Smooth muscle cell (in vitro differentiated cells): ENCODE measurements at regions not wholly inside any gene's neighbourhood (a gene's known extent, or its start where the extent isn't known, plus 50 kb on each side); places are given as distances from the start of the nearest gene placed in this dataset.
"Not testable (repeated sequence)": the region's sequence is repeated elsewhere in the genome, so short reads cannot be mapped to it uniquely, and the experiment has no call there.

Source experiments
- DNase-seq: peaks from one replicate; lab custom pipeline; 2025; ENCODE audit not compliant: unreplicated experiment; lab: John Stamatoyannopoulos, UW
- H2AFZ ChIP-seq: fragments of 200-600 bp; sonication (generic); 2 replicates; pipeline ENCODE4 v1.6.0; 2016; ENCODE audit warnings: antibody characterized with exemption, low read depth, mild to moderate bottlenecking
- H3F3A ChIP-seq: fragments of 200-600 bp; sonication (generic); 2 replicates; pipeline ENCODE4 v1.6.0; 2017; ENCODE audit warnings: antibody characterized with exemption, low read depth
- H3K27ac ChIP-seq: fragments of 200-600 bp; sonication (generic); 2 replicates; pipeline ENCODE4 v1.5.1; 2016; ENCODE audit warnings: low read depth, mild to moderate bottlenecking
- H3K27me3 ChIP-seq: fragments of 200-600 bp; sonication (generic); 2 replicates; pipeline ENCODE4 v1.6.1; 2016; ENCODE audit warnings: low read depth, mild to moderate bottlenecking
- H3K36me3 ChIP-seq: fragments of 200-600 bp; sonication (generic); 2 replicates; pipeline ENCODE4 v1.5.1; 2016; ENCODE audit warnings: low read depth
- H3K4me1 ChIP-seq: fragments of 200-600 bp; sonication (generic); 2 replicates; pipeline ENCODE4 v1.5.1; 2016; ENCODE audit warnings: low read depth
- H3K4me2 ChIP-seq: fragments of 200-600 bp; sonication (generic); 2 replicates; pipeline ENCODE4 v1.6.0; 2016; ENCODE audit warnings: mild to moderate bottlenecking
- H3K4me3 ChIP-seq: fragments of 200-600 bp; sonication (generic); 2 replicates; pipeline ENCODE4 v1.5.1; 2016; ENCODE audit warnings: mild to moderate bottlenecking
- H3K79me2 ChIP-seq: fragments of 200-600 bp; sonication (generic); 2 replicates; pipeline ENCODE4 v1.6.0; 2016; ENCODE audit warnings: low read depth, mild to moderate bottlenecking
- H3K9ac ChIP-seq: fragments of 200-600 bp; sonication (generic); 2 replicates; pipeline ENCODE4 v1.6.0; 2016; ENCODE audit warnings: low read depth
- H3K9me3 ChIP-seq: fragments of 200-600 bp; sonication (generic); replicated peaks from 2 replicates; pipeline ENCODE4 v1.5.1; 2016; ENCODE audit warnings: low read depth
- H4K20me1 ChIP-seq: fragments of 200-600 bp; sonication (generic); 2 replicates; pipeline ENCODE4 v1.6.0; 2016; ENCODE audit warnings: low read depth
- CTCF ChIP-seq: fragments of 200-600 bp; sonication (generic); IDR thresholded peaks from 2 replicates; pipeline ENCODE4 v1.5.1; 2017; ENCODE audit warnings: borderline replicate concordance, mild to moderate bottlenecking, antibody characterized with exemption; ENCODE audit not compliant: insufficient read depth, poor library complexity, severe bottlenecking
- WGBS: methylation state at CpG from one replicate; pipeline ENCODE4 v1.1.7; 2016; ENCODE audit warnings: low lambda C conversion rate; 5-methylcytosine and 5-hydroxymethylcytosine counted together

- no peak overlapping the region for H3K9ac ChIP-seq
- H3K4me3 ChIP-seq, result no peak overlapping the region
- H3K4me1 ChIP-seq, result no peaks in the 10 kb centered on the region
- H3K4me2 ChIP-seq, result no peak overlapping the region
- H3K9me3 ChIP-seq, result no peaks in the 10 kb centered on the region
- no peak overlapping the region for H2AFZ ChIP-seq
- 84% methylated on average over 11 of the region's 11 CpGs for WGBS
- H3F3A ChIP-seq, result no peaks in the 10 kb centered on the region
- no peaks in the 10 kb centered on the region for H3K36me3 ChIP-seq
- no peak overlapping the region for H3K27ac ChIP-seq
- no peaks in the 10 kb centered on the region for H3K27me3 ChIP-seq
- no peak for TF ChIP-seq CTCF
- DNase-seq, result no peak
- H4K20me1 ChIP-seq, result no peaks in the 10 kb centered on the region
- H3K79me2 ChIP-seq, result no peaks in the 10 kb centered on the region
These were observed 198.9 kb upstream of the SFSWAP start for GRCh38 chr12:131511803-131512561.

GRCh38 chr12:131513606-131514005 lies 197.3 kb upstream of the SFSWAP start:
- Histone ChIP-seq H3K4me1 (no peaks in the 10 kb centered on the region), H2AFZ (no peak overlapping the region), H3K4me3 (no peak overlapping the region), H3F3A (no peaks in the 10 kb centered on the region), H3K27me3 (no peaks in the 10 kb centered on the region), H3K9me3 (no peaks in the 10 kb centered on the region), H4K20me1 (no peaks in the 10 kb centered on the region), H3K4me2 (no peak overlapping the region), H3K36me3 (no peaks in the 10 kb centered on the region), H3K79me2 (no peaks in the 10 kb centered on the region), H3K27ac (no peak overlapping the region), H3K9ac (no peak overlapping the region)
- DNase-seq, result no peak
- WGBS, result 68% methylated on average over 6 of the region's 6 CpGs
- TF ChIP-seq CTCF, result no peak

GRCh38 chr12:131520553-131520952 lies 190.3 kb upstream of the SFSWAP start:
- DNase-seq, result not testable (repeated sequence)

GRCh38 chr12:131521326-131521725 lies 189.6 kb upstream of the SFSWAP start:
- H3F3A ChIP-seq, result no peaks in the 10 kb centered on the region
- no peak overlapping the region for H3K4me3 ChIP-seq
- no peaks in the 10 kb centered on the region for H3K9me3 ChIP-seq
- DNase-seq, result no peak
- H3K4me2 ChIP-seq, result no peak overlapping the region
- H3K4me1 ChIP-seq, result no peaks in the 10 kb centered on the region
- 85% methylated on average over 6 of the region's 6 CpGs for WGBS
- H4K20me1 ChIP-seq, result no peaks in the 10 kb centered on the region
- peaks cover 3% of the 10 kb centered on the region for H3K27me3 ChIP-seq
- H3K79me2 ChIP-seq, result no peaks in the 10 kb centered on the region
- no peaks in the 10 kb centered on the region for H3K36me3 ChIP-seq
- TF ChIP-seq CTCF, result no peak
- no peak overlapping the region for H3K9ac ChIP-seq
- H3K27ac ChIP-seq, result no peak overlapping the region
- H2AFZ ChIP-seq, result no peak overlapping the region

More at GRCh38 chr12:131520553-131520952, 190.3 kb upstream of the SFSWAP start:
- H3K9me3 ChIP-seq, H3F3A ChIP-seq, H3K27ac ChIP-seq, H3K4me1 ChIP-seq, H3K36me3 ChIP-seq, H3K4me3 ChIP-seq, H3K79me2 ChIP-seq, H3K27me3 ChIP-seq, H2AFZ ChIP-seq, H4K20me1 ChIP-seq, H3K9ac ChIP-seq, H3K4me2 ChIP-seq: not testable (repeated sequence)
- 86% methylated on average over 8 of the region's 8 CpGs for WGBS
